ENCODE measurements at regions not wholly inside any gene's neighbourhood (a gene's known extent, or its start where the extent isn't known, plus 50 kb on each side); places are given as distances from the start of the nearest gene placed in this dataset.

DNA sequence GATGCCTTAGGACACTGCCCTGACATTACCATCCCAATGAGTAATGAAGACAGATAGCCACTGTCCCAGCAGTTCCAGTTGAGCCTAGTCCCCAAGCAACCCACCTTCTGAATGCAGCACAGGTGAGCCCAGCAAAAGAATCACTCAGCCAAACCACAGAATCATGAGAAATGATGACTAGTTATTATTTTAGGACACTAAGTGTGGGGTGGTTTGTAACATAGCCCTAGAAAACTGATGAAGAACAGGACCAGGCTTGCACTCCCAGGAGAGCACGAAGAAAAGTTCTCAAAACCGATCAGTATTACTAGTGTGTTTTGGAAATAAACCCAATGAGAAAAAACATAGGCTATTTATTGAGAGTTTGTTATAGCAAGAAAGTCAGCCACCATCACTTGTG lies 129.6 kb upstream of the CNTN6 start:
- DNase-seq: no peak

GRCh38 chr3:963755-964154 lies 129.1 kb upstream of the CNTN6 start:
- no peak for DNase-seq

DNA sequence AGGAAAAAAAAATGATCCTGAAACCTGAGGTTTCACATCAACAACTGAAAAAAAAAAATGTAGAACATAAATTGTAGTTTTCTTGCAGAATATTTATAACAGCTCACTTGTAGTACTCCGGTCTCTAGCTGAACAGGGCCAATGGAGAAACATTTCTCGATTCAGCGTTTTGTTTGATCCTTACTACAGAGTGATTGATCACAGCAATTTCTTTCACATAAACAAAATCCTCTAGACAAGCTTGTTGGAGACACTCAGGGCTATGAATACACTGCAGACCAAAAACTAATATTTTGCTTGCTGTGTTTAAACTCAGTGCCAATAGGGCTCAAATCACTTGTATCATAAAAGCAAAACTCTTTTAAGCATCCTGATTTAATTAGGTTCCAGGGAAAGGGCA lies 127.0 kb upstream of the CNTN6 start:
- no peak for DNase-seq

DNA sequence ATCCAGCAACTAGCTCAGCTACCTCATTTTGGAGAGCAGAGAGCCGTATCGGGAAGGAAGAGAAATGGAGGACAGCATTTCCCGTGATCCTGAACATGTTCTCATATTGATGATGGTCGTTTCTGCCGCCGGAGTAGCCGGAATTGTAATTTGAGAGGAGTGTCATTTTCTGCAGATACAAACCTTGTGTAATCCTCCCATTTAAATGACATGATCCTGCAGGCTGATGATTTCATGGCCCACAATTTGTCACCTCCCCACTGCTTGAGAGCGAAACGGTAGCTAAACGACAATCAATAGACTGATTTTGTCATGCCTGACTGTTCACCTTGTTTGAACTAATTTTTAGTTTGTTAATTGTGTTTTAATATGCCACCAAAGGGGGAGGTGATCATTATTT lies 126.5 kb upstream of the CNTN6 start:
- DNase-seq: no peak

GRCh38 chr3:973340-973739 lies 119.5 kb upstream of the CNTN6 start:
- no peak for DNase-seq

DNA sequence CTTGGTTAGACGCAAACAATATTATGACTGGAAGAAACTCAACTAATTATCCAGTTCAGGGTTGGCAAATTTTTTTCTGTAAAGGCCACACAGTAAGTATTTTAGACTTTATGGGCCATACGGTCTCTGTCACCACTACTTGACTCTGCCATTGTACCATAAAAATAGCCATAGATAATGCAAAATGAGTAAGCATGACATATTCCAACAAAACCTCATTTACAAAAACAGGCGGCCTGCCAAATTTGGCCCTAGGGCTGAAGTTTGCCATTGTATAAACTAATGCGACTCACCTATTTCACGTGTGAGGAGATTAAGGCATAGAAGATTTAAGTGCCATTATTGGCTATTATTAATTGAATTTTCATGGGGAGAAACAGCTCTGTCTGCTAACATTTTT lies 116.8 kb upstream of the CNTN6 start:
- no peak for DNase-seq

DNA sequence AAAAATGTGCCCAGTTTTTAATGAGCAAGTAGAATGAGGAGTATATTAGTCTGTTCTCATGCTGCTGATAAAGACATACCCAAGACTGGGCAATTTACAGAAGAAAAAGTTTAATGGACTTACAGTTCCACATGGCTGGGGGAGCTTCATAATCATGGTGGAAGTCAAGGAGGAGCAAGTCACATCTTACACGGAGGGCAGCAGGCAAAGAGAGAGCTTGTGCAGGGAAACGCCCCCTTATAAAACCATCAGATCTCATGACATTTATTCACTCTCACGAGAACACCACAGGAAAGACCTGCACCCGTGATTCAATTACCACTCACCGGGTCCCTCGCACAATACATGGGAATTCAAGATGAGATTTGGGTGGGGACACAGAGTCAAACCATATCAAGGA lies 111.7 kb upstream of the CNTN6 start:
- DNase-seq: no peak

GRCh38 chr3:988785-989184 lies 104.0 kb upstream of the CNTN6 start:
- no peak for DNase-seq

GRCh38 chr3:992871-993270 lies 100.0 kb upstream of the CNTN6 start:
- no peak for DNase-seq

- no peak for DNase-seq
Observed at GRCh38 chr3:1002010-1002409, 90.8 kb upstream of the CNTN6 start.

DNA sequence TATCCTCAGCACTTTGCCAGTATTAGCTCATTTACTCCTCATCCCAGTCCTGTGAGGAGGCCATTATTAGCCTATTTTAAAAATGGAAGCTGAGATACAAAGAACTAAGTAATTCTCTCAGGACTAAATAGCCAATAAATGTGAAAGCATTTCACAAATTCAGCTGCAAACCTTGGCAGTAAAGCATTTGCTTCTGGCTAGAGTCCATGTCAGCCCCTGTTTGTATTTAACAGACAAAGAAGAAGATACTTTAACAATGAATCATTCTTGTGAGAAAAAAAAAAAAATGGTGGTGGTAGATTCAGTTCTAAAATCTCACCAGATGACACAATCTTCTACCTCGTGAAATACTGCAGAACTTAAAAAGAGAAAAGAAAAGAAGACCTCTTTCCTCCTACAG lies 85.0 kb upstream of the CNTN6 start:
- no peak for DNase-seq

- no peak for DNase-seq
Observed at GRCh38 chr3:1010228-1010627, 82.6 kb upstream of the CNTN6 start.

GRCh38 chr3:1015826-1016225 lies 77.0 kb upstream of the CNTN6 start:
- DNase-seq: no peak

GRCh38 chr3:1017870-1018269 lies 75.0 kb upstream of the CNTN6 start:
- no peak for DNase-seq

GRCh38 chr3:1019157-1019556 lies 73.7 kb upstream of the CNTN6 start:
- DNase-seq: no peak

- DNase-seq: no peak
Observed at GRCh38 chr3:1026395-1026794, 66.4 kb upstream of the CNTN6 start.

GRCh38 chr3:1036207-1036826 lies 56.5 kb upstream of the CNTN6 start:
- DNase-seq: no peak

DNA sequence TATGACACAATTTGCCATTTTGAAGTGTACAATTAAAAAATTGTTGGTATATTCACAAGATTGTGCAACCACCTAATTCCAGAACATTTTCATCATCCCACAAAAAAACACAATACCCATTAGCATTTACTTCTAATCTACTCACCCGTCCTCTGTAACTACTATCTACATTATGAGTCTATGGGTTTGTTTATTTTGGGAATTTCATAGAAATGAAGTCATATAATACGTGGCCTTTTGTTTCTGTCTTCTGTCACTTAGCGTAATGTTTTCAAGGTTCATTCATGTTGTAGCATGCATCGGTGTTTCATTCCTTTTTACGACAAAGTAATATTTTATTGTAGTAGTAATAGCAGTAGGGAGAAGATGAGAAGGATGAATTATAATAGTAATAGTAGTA lies 55.2 kb upstream of the CNTN6 start:
- DNase-seq: no peak

All from activated CD4-positive, alpha-beta T cell treated with anti-CD3 and anti-CD28 coated beads for 48 hours (primary cell).